ENCODE measurements at regions not wholly inside any gene's neighbourhood (a gene's known extent, or its start where the extent isn't known, plus 50 kb on each side); places are given as distances from the start of the nearest gene placed in this dataset.

DNA sequence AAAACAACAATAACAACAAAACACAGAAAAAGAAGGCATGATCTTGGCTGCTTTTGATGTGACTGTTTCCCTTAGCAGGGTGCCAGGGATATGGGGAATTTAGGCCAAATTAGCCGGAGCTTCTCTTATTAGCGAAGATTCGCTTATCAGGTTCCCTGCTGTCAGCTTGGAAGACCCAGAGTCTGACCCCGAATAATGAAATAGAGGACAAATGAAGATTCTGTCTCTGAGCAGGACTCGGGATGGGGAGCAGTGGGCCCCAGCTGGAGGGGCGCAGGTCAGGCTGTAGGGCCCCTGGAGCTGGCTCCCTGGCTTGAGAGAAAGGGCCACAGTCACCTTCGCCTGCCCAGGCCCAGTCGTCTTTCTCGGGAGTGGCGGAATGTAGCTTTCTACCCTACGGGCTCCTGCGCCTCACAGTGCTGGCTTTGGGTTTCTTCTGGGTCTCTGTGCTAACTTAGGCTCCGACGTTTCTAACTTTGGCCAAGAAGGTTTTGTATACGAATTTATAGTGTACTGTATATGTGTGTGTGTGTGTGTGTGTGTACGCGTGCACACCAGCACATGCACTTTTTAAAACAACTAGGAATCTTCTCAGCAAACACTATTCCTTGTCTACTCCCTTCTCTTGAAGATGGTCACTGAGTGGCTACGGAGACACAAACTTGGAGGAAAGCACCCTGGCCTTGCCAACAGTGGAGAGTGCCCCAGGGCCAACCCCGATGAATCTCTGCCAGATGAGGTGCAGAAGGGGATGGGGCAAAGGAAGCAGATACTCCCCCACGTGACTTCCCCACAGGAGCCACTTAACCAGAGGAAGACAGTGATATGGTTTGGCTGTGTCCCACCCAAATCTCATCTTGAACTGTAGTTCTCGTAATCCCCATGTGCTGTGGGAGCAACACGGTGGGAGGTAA, 195.6 kb upstream of the COPS8 start:
- Histone ChIP-seq H3K27ac (ENCODE audit: low read depth, low read length) (no peak overlapping the region), H3K36me3 (ENCODE audit: insufficient read depth, low read length) (no peaks in the 10 kb centered on the region), H3K9me3 (ENCODE audit: low read length) (no peaks in the 10 kb centered on the region), H3K4me1 (ENCODE audit: insufficient read depth, low read length) (peaks cover 11% of the 10 kb centered on the region), H3K4me3 (ENCODE audit: low read depth in 1 of 2, low read length in 2 of 2) (no peak overlapping the region), H3K9ac (ENCODE audit: low read length) (no peak overlapping the region), H3K27me3 (ENCODE audit: control insufficient read depth in 1 of 2, insufficient read depth in 2 of 2, low read length in 2 of 2) (no peaks in the 10 kb centered on the region)

DNA sequence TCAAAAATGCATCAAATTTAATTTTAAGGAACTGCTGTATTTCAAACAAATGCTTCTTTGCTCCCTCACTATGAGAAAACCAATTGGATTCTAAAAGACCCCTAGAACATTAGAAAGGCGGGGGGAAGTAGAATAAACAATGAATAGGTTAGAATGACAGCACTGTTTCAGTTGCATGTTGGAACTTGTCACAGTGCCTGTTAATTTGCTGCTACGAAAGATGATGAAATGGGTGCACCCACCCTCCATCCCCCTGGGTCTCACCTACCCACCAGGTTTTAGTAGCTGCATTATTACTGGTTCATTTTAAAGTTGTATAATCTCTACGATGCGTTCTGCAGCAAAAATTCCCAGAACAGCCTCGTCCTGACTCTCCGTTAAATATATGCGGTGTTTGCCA, 193.0 kb upstream of the COPS8 start:
- Histone ChIP-seq H3K4me3 (ENCODE audit: low read depth in 1 of 2, low read length in 2 of 2) (no peak overlapping the region), H3K27ac (ENCODE audit: low read depth, low read length) (no peak overlapping the region), H3K36me3 (ENCODE audit: insufficient read depth, low read length) (no peaks in the 10 kb centered on the region), H3K9ac (ENCODE audit: low read length) (no peak overlapping the region), H3K4me1 (ENCODE audit: insufficient read depth, low read length) (peaks cover 8% of the 10 kb centered on the region), H3K27me3 (ENCODE audit: control insufficient read depth in 1 of 2, insufficient read depth in 2 of 2, low read length in 2 of 2) (no peaks in the 10 kb centered on the region), H3K9me3 (ENCODE audit: low read length) (no peaks in the 10 kb centered on the region)

DNA sequence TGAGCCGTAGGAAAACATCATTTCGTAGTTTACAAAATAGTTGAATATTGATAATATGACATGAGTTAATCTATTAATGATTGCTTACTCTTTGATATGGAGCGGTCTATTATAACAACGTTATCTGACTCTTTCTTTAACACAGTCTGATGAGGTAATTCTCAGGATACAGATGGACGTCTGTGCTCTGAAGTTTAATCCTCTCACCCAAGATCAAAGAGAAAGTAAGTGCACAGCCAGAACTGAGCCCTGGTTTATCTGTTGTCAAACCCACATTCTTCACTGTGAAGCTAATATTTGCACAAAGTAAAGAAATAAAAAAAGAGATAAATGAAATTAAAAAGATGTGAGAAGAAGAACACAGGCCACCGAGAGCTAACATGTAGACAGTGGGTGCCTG, 190.9 kb upstream of the COPS8 start:
- Histone ChIP-seq H3K36me3 (ENCODE audit: insufficient read depth, low read length) (no peaks in the 10 kb centered on the region), H3K9me3 (ENCODE audit: low read length) (no peaks in the 10 kb centered on the region), H3K4me1 (ENCODE audit: insufficient read depth, low read length) (no peaks in the 10 kb centered on the region), H3K27me3 (ENCODE audit: control insufficient read depth in 1 of 2, insufficient read depth in 2 of 2, low read length in 2 of 2) (no peaks in the 10 kb centered on the region), H3K4me3 (ENCODE audit: low read depth in 1 of 2, low read length in 2 of 2) (no peak overlapping the region), H3K27ac (ENCODE audit: low read depth, low read length) (no peak overlapping the region), H3K9ac (ENCODE audit: low read length) (no peak overlapping the region)

DNA sequence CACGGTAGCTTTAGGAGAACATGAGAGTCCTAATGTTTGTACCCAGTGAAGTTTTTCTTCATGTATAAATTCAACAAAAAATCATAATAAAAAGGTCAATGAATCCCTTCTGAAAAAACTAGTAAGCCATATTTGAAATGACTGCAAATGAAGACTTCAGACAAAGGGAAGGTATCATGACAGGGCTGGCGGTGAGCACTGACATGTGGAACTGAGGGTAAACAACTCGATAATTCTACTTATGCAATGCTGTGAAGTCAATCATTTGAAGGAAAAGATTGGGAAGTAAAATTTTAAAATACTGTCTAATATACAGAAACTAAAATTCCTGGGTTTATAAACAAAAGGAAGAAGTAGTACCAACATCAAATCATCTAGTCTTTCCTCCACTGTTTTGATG, 190.2 kb upstream of the COPS8 start:
- no peak overlapping the region for H3K4me3 ChIP-seq (ENCODE audit: low read depth in 1 of 2, low read length in 2 of 2)
- no peaks in the 10 kb centered on the region for H3K36me3 ChIP-seq (ENCODE audit: insufficient read depth, low read length)
- no peaks in the 10 kb centered on the region for H3K27me3 ChIP-seq (ENCODE audit: control insufficient read depth in 1 of 2, insufficient read depth in 2 of 2, low read length in 2 of 2)
- no peak overlapping the region for H3K27ac ChIP-seq (ENCODE audit: low read depth, low read length)
- H3K4me1 ChIP-seq (ENCODE audit: insufficient read depth, low read length) = no peaks in the 10 kb centered on the region
- H3K9me3 ChIP-seq (ENCODE audit: low read length) = no peaks in the 10 kb centered on the region
- H3K9ac ChIP-seq (ENCODE audit: low read length) = no peak overlapping the region

DNA sequence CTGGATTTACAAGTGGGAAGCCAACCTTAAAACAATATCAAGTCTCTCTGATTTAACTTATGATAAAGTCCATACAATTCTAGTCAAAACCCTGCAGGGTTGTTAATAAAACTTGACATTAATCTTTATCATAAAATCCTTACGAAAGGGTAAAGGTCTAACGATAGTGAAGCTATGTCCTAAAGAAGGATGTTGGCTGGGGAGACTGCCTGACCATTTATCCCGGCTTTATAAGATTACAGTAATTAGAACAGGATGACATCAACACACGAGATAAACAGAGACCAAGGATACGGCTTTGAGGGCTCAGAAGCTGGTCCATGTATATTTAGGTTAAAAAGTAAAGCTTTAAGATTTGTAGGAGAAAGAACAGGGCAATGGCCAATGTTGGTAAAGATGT, 189.0 kb upstream of the COPS8 start:
- H3K9me3 ChIP-seq (ENCODE audit: low read length) = no peaks in the 10 kb centered on the region
- no peak overlapping the region for H3K4me3 ChIP-seq (ENCODE audit: low read depth in 1 of 2, low read length in 2 of 2)
- no peak overlapping the region for H3K27ac ChIP-seq (ENCODE audit: low read depth, low read length)
- H3K27me3 ChIP-seq (ENCODE audit: control insufficient read depth in 1 of 2, insufficient read depth in 2 of 2, low read length in 2 of 2) = no peaks in the 10 kb centered on the region
- H3K9ac ChIP-seq (ENCODE audit: low read length) = no peak overlapping the region
- no peaks in the 10 kb centered on the region for H3K36me3 ChIP-seq (ENCODE audit: insufficient read depth, low read length)
- H3K4me1 ChIP-seq (ENCODE audit: insufficient read depth, low read length) = no peaks in the 10 kb centered on the region

DNA sequence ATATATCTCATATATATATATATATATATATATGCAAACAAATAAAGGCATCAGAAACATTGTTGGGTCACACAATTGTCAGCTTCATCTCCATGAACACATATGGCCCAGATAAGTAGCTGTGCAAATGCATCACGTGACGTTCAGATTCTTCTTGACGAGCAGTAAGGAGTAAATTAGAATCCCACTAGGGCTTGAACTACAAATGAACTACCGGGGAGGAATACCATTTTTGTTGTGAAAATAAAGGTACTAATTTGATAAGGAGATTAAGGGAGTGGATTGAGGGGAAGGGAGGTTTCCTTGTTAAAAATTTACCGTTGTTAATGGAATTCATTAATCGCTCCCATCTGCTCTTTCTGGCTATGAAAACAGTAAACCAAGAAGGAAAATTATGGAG, 186.5 kb upstream of the COPS8 start:
- Histone ChIP-seq H3K4me1 (ENCODE audit: insufficient read depth, low read length) (no peaks in the 10 kb centered on the region), H3K4me3 (ENCODE audit: low read depth in 1 of 2, low read length in 2 of 2) (no peak overlapping the region), H3K9ac (ENCODE audit: low read length) (no peak overlapping the region), H3K36me3 (ENCODE audit: insufficient read depth, low read length) (no peaks in the 10 kb centered on the region), H3K27me3 (ENCODE audit: control insufficient read depth in 1 of 2, insufficient read depth in 2 of 2, low read length in 2 of 2) (no peaks in the 10 kb centered on the region), H3K9me3 (ENCODE audit: low read length) (no peaks in the 10 kb centered on the region), H3K27ac (ENCODE audit: low read depth, low read length) (no peak overlapping the region)

DNA sequence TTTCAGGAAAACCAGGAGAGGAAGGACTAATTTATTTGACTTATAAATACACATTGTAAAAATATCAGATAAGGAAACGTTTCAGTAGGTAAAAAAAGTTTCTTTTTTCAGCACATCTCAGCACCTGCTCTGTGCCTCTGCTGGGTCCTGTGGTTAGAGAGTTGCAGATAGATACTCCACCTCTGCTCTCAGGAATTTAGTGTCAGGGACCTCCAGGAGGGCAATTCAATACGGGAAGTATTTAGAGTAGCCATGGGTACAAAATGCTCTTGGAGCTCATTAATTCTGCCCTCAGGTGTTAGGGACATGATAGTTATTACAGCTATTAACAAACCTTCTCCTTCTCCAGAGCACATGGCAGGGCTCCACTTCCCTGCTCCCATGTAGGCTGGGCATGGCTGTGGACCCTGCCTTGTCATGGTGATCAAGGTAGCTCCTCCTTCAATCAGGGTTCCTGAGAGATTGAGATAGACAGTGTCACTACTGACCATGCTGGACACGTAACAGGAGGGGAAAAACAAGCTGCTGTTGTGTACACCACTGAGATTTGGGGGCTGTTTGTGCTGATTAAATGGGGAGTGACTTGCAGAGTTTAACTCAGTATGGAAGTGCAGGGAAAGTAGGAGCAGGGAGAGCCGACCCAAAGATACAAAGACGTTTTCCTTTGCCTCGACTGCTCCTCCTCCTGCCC, 185.6 kb upstream of the COPS8 start:
- no peak overlapping the region for H3K9ac ChIP-seq (ENCODE audit: low read length)
- H3K27me3 ChIP-seq (ENCODE audit: control insufficient read depth in 1 of 2, insufficient read depth in 2 of 2, low read length in 2 of 2) = no peaks in the 10 kb centered on the region
- no peaks in the 10 kb centered on the region for H3K9me3 ChIP-seq (ENCODE audit: low read length)
- H3K27ac ChIP-seq (ENCODE audit: low read depth, low read length) = no peak overlapping the region
- H3K36me3 ChIP-seq (ENCODE audit: insufficient read depth, low read length) = no peaks in the 10 kb centered on the region
- H3K4me1 ChIP-seq (ENCODE audit: insufficient read depth, low read length) = no peaks in the 10 kb centered on the region
- no peak overlapping the region for H3K4me3 ChIP-seq (ENCODE audit: low read depth in 1 of 2, low read length in 2 of 2)

DNA sequence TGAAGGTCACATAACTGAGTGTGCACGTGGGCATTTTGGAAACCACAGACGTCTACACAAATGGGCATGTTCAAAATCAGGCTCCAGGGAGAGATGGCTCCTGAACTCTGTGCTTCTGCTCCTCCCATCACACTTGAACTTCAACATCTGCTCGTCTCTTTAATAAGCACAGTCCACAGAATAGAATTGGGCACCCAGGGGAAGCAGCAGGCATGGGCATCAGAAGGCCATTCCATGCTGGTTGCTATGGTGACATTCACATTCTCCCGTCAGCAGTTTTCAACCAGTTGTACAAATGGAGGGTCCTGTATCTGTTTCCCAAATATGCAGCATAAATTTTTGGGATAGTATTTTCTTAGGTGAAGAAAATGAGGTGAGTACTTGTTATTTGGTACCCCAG, 183.7 kb upstream of the COPS8 start:
- Histone ChIP-seq H3K9ac (ENCODE audit: low read length) (no peak overlapping the region), H3K27ac (ENCODE audit: low read depth, low read length) (no peak overlapping the region), H3K36me3 (ENCODE audit: insufficient read depth, low read length) (no peaks in the 10 kb centered on the region), H3K4me1 (ENCODE audit: insufficient read depth, low read length) (no peaks in the 10 kb centered on the region), H3K27me3 (ENCODE audit: control insufficient read depth in 1 of 2, insufficient read depth in 2 of 2, low read length in 2 of 2) (no peaks in the 10 kb centered on the region), H3K9me3 (ENCODE audit: low read length) (no peaks in the 10 kb centered on the region), H3K4me3 (ENCODE audit: low read depth in 1 of 2, low read length in 2 of 2) (no peak overlapping the region)

DNA sequence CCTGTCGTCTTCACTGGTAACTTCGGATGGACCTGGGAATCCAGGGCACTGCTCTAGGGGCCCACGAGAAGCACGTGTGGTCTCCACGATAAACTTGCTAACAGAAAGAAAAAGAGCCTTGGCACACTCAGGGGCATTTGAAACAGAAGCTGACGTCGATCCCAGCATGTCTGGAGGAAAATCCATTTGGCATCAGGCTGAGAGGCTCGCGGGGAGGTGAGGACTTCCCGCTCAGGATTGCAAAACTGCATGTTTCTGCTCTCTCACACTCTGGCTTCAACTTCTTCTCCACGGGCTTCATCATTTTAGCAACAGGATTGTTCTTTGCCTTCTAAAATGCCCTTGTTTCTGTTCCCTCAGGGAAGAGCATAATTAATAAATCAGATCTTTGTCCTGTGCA, 181.7 kb upstream of the COPS8 start:
- Histone ChIP-seq H3K9me3 (ENCODE audit: low read length) (no peaks in the 10 kb centered on the region), H3K27ac (ENCODE audit: low read depth, low read length) (no peak overlapping the region), H3K4me3 (ENCODE audit: low read depth in 1 of 2, low read length in 2 of 2) (no peak overlapping the region), H3K9ac (ENCODE audit: low read length) (no peak overlapping the region), H3K4me1 (ENCODE audit: insufficient read depth, low read length) (no peaks in the 10 kb centered on the region), H3K27me3 (ENCODE audit: control insufficient read depth in 1 of 2, insufficient read depth in 2 of 2, low read length in 2 of 2) (peaks cover 0 to 4% of the 10 kb centered on the region in 2 donors), H3K36me3 (ENCODE audit: insufficient read depth, low read length) (no peaks in the 10 kb centered on the region)

DNA sequence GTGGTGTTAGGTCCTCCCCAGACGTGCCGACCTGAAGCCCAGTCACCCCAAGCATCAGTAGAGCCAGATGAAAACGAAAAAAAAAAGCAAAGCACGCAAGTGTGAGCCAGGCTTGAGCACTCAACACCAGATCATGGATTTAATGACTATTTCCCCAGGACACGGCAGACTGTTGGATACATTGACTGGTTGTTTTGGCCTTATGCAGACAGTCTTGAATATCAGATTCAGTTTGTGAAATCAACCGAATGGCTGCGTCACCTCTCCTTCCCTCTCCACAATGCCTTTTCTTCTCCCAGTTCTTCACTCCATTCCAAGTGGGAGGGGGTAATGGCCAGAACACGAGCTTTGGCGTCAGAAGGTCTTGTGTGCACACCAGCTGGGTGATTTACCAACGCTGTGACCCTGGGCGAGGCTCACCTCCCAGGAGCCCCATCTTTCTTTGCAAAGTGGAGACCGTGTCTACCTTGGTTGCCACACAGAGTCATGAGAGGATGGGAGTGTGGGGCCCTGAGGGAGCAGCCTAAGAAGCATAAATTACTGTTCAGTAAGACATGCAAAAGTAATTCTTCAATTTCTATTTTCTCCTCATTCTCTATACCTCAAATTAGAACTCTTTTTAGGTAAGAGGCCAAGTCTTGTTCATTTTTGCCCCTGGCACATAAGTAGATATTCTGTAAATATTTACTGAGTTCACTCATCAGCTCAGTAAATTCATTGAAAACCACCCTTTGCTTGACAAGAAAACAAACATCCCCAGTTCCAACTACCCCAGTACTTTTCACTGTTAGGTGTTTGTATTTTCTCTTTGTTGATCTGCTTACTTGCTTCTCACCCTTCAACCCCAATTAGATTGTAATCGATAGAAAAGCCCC, 181.1 kb upstream of the COPS8 start:
- Histone ChIP-seq H3K9ac (ENCODE audit: low read length) (no peak overlapping the region), H3K36me3 (ENCODE audit: insufficient read depth, low read length) (no peaks in the 10 kb centered on the region), H3K4me3 (ENCODE audit: low read depth in 1 of 2, low read length in 2 of 2) (no peak overlapping the region), H3K4me1 (ENCODE audit: insufficient read depth, low read length) (no peaks in the 10 kb centered on the region), H3K9me3 (ENCODE audit: low read length) (no peaks in the 10 kb centered on the region), H3K27me3 (ENCODE audit: control insufficient read depth in 1 of 2, insufficient read depth in 2 of 2, low read length in 2 of 2) (peaks cover 0 to 4% of the 10 kb centered on the region in 2 donors), H3K27ac (ENCODE audit: low read depth, low read length) (no peak overlapping the region)

DNA sequence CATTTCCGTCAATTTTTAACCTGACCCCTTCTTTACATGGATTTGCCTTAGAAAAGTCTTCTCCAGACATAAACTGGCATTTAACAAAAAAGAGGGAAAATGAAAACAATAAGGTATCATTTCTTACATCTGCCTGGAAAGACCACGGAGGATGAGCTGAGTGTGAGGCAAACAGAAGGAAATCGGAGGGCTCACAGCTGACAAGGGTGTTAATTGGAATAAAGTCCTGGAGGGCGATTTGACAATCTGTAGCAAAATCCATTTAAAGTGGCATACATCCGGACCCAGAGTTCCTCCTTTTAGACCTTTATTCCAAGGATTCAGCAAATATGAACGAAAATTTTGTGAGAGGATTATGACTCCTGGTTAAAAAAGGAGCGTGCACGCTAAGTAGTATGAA, 179.7 kb upstream of the COPS8 start:
- Histone ChIP-seq H3K4me1 (ENCODE audit: insufficient read depth, low read length) (no peaks in the 10 kb centered on the region), H3K27ac (ENCODE audit: low read depth, low read length) (no peak overlapping the region), H3K9ac (ENCODE audit: low read length) (no peak overlapping the region), H3K4me3 (ENCODE audit: low read depth in 1 of 2, low read length in 2 of 2) (no peak overlapping the region), H3K9me3 (ENCODE audit: low read length) (no peaks in the 10 kb centered on the region), H3K36me3 (ENCODE audit: insufficient read depth, low read length) (no peaks in the 10 kb centered on the region), H3K27me3 (ENCODE audit: control insufficient read depth in 1 of 2, insufficient read depth in 2 of 2, low read length in 2 of 2) (peaks cover 0 to 4% of the 10 kb centered on the region in 2 donors)

Measured in muscle layer of colon (tissue), 2 donors.